Keratinocyte (primary cell): ENCODE measurements at regions not wholly inside any gene's neighbourhood (a gene's known extent, or its start where the extent isn't known, plus 50 kb on each side); places are given as distances from the start of the nearest gene placed in this dataset.

Experiments used
- small RNA-seq, 3 experiments: library from RNA; depleted of rRNA; stranded (forward); fragments of <200 nt; gene quantifications; one replicate each; pipeline ENCODE3, GENCODE V24; 2012; ENCODE audit warnings: low read depth in 3 of 3, low replicate concordance in 1 of 3; ENCODE audit not compliant: insufficient read length in 3 of 3

Small RNA genes in the stretch of these regions (small RNA-seq; reads per million reads assigned to genes)
- 0 reads per million in 3 experiments for gene RNU7-165P
